RKO (cell line): ENCODE measurements at regions not wholly inside any gene's neighbourhood (a gene's known extent, or its start where the extent isn't known, plus 50 kb on each side); places are given as distances from the start of the nearest gene placed in this dataset.

Source experiments
- DNase-seq: peaks from one replicate; pipeline ENCODE4 v3.0.0-alpha.2; 2016; ENCODE audit warnings: low spot score

- no peak for DNase-seq
Measured at GRCh38 chr3:187954873-187955586, 198.9 kb upstream of the LPP start.

GRCh38 chr3:187955587-187955952, 198.4 kb upstream of the LPP start:
- DNase-seq, result no peak

DNA sequence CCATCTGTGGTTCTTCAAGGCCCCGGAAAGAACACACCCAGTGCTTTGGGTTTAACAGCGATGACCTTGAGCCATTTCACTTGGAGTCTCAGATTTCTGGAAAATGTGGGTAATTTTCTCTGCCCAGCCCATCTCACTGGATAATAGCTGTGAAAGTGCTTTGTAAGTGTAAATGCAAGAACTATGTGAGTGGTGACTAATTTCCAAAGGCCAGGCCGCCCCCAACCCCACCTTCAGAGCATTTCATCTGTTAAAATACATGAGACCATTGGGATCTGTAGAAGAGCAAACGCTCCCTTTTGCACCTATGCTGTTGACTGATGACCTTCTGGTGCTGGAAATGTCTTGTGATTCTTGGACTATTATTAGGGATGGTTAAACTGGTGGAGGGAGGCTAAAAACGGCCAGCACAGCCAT, 196.8 kb upstream of the LPP start:
- DNase-seq, result no peak

GRCh38 chr3:187957582-187957981, 196.4 kb upstream of the LPP start:
- DNase-seq, result no peak

DNA sequence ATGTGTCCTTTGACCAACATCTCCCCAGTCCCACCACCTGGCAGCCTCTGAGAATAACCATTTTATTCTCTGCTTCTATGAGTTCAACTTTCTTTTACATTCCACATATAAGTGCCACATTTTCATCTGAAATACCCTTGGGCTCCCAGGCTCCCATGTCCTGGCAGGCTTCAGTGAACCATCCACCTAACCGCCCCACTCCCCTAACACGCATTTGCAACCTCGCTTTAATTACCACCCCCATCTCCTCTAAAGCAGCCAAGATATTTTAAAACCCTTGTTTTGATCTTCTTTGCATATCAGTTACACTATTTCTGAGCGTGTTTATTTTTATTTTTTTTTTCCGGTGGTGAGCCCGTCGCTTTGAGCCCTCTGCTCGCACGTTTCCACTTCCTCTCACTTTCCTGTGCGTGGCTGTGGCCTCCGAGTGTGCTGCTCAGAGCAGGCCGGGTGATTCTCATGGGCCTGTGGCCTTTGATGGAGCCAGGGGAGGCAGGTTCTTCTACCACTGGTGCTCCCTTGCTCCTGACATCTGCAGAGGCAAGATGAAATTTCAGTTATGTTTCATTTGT, 195.4 kb upstream of the LPP start:
- no peak for DNase-seq

DNA sequence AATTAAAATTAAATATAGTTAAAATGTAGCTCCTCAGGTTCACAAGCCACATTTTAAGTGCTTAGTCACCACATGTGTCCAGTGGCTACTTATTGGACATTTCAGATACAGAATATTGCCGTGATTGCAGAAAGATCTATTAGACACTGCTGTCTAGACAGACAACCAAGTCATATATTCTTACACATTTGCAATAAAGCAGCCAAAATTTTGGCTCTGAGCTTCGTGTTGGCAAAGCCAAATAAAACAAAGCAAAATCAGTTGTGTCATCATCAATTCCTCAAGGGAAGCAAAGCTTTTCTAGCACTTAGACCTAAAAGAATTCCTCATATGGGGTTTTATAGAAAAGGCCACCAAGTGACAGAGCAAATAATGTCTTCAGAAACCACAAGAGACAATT, 193.1 kb upstream of the LPP start:
- no peak for DNase-seq

DNA sequence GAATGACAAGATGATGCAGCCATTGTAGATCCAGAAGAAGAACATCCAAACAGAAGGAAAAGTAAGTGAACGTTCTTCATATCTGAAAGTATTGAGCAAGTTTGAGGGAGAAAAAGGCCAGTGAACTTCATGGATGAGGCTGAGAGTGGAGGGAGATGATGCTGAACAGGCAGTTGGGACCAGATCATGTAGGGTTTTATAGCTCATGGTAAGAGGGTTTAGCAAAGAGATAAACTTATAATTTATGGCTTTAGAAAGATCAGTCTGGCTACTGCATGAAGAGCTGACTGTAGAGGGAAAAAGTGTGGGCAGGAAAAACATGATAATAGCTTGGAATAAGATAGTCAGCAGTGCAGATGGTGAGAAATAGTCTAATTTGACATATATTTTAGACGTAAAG, 192.6 kb upstream of the LPP start:
- DNase-seq, result no peak

GRCh38 chr3:187963003-187963676, 190.8 kb upstream of the LPP start:
- no peak for DNase-seq

DNA sequence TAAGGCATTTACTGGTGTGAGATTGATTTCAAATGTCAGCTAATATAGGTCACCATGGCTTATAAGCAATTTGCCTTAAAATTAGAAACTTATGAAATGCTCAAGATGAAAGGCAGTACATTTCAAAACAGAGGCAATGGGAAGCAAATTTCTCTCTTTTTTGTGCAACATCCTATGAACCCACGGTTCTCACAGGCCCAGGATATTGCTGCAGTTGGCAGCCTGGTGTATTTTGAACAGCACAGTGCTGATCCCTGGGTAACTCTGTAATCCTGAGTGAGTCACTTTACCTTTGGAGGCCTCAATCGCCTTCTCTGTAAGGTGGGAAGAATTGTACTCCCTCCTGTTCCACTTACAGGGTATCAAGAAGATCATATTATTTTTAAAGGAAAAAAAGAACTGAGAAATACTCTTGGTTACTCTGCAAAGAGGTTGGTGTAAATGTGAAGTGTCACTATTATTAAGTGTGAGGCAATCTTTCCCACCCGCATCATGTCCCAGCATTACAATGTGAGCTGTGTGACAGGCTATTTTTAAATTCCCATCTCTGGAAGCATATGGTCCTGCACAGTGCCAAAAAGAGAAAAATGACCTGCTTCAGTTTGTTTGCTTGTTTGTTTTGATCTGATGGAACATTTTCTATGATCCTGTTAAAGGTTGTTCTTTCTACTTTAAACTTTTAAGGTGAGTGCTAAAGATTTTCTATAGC, 190.1 kb upstream of the LPP start:
- DNase-seq, result no peak

DNA sequence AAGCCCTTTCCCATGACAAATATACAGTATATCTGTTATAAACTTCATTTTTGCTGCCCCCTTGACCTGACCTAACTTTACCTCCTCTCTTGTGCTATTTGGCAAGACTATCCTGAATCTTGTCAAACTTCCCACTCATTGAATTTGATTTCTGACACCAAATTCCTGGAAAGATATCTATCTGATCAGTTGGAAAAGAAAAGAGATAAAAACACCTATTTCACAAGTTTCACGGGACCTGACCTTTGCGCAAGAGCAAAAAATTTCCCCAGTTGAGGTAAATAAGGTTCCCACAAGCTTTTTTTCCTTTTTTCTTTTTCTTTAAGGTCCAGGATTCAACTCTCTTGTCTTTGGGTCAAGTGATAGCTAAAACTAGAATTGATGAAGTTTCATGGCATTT, 189.2 kb upstream of the LPP start:
- DNase-seq, result no peak

- no peak for DNase-seq
Measured at GRCh38 chr3:187966096-187966495, 187.9 kb upstream of the LPP start.

DNA sequence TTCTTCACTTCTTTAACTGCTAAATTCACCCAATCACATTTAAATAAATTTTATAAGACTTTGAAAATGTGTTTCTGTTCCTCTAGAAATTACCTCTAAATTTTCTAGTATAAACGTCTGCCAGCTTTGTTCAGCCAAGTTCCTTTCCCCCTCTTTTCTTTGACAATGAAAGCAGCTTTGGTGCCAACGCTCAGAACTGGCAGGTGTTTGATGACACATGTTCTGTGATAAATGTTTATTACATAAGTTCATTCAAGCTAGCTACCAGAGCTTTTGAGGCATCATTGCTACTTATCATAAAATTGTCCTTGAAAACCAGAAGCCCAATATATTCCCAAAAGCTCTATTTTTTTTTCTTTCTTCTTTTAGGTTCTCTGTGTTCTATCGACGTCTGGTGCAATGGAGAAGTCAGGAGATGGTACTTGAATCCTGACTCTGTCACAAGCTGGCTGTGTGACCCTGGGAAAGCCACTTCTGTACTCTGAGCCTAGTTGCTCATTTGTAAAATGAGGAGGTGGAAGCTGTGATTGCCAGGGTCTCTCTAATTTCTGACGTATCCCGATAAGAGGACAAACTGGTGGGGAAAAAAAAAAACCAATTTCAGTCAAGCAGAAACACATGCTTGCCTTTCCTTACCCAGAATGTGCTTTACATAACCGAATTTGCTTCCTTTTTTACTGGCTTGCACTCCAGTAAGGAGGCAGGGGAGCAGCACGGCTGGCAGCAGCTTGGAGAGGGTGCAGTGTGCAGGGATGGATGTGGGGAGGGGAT, 187.1 kb upstream of the LPP start:
- no peak for DNase-seq

- DNase-seq, result no peak
Measured at GRCh38 chr3:187967993-187968392, 186.0 kb upstream of the LPP start.

DNA sequence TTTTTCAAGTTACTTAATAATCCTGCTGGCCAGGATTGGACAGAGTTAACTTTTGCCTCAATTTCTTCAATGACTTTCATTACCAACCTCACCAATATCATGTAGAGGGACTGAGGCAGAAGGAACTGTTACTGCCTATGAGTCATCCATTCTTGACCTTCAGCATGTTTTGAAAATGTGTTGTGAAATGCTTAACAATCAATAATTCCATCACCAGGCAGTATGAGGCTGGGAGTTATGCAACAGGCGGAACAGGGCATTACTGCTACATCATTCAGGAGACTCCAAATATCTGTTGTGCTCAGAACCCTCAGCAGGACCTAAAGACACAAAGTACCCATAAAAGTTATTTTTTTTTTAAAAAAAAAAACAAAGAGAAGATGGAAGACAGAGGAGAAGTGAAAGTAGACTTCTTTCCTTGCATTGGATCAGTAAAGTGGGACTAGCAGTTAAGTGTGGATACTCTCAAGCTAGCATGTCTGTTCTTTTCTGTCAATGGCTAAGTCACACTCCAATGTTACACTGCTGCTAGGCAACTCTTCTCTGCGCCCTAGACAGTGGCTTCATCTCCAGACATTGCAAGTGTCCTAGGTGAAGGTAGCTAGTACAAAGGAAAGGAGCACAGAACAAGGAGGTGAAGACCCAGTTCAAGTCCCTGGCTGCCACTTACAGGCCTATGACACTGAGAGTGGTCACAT, 184.9 kb upstream of the LPP start:
- no peak for DNase-seq

GRCh38 chr3:187969581-187969950, 184.4 kb upstream of the LPP start:
- no peak for DNase-seq

DNA sequence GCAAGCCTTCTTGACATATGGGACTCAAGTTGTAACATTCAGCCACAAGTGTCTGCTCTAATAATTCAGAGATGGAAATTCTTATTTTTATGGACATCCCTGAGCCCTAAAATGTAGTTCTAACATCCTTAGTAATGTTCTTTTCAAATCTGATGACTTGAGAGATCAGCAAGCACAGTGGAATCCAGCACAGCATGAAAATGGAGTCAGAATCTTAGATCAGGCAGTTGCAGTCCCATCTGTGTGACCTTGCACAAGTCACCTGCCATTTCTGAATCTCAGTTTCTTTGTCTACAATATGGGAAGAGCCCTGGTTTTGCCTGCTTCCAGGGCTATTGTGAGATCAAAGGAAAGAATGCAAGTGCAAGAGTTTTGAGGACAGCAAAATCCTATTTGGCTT, 183.9 kb upstream of the LPP start:
- no peak for DNase-seq

DNA sequence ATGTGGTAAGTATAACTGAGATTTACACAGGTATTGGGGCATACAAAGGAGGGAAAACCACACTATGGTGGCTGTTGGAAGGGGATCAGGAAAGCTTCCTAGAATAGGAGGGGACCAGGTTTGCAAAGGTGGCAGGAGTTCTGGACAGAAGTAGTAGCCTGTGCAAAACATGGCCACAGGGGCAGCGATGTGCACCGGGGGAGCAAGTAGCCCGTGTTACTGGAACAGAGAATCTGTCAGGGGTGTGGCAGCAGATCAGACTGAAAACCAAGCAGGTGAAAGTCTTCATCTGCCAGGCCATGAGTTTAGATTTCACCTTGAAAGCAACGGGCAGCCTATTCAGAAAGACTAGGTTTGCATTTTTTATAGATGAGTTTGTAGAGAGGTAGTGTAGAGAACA, 182.3 kb upstream of the LPP start:
- no peak for DNase-seq

DNA sequence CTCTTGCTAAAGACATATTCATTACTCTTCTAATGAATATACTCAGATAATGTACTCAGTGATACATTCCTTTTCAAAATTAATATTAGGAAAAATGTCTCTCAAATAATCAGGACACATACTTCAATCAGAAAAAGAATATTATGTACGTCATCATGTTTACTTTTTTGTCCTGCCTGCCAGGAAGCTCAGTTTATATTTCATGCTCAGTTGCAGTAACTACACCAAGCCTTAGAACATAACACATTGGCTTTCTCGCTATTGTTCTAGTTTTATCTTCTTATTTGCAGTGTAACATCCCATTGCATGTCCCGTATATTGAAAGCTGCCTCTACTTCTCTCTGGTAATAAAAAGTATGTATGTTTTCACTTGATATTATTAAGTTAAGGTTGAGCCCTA, 181.5 kb upstream of the LPP start:
- DNase-seq, result no peak

- DNase-seq, result no peak
Measured at GRCh38 chr3:187973977-187974870, 179.7 kb upstream of the LPP start.

GRCh38 chr3:187974871-187975271, 179.1 kb upstream of the LPP start:
- DNase-seq, result no peak
